A673 (cell line): ENCODE measurements at regions not wholly inside any gene's neighbourhood (a gene's known extent, or its start where the extent isn't known, plus 50 kb on each side); places are given as distances from the start of the nearest gene placed in this dataset.

Source experiments
- CTCF ChIP-seq: fragments of 300-800, 200-600 bp; sonication (generic); conservative IDR thresholded peaks from 2 replicates; pipeline ENCODE4 v1.5.1; 2017; ENCODE audit warnings: low read depth, mild to moderate bottlenecking, antibody characterized with exemption, low read length, moderate library complexity, mixed read lengths
- EZH2 ChIP-seq: fragments of 200-600 bp; sonication (generic); IDR thresholded peaks from 2 replicates; pipeline ENCODE4 v1.6.1; 2017; ENCODE audit warnings: borderline replicate concordance, low read depth, mild to moderate bottlenecking, mixed read lengths, antibody characterized with exemption, low read length; ENCODE audit not compliant: poor library complexity, severe bottlenecking

- TF ChIP-seq CTCF (no peak), EZH2 (no peak)
These were observed 484.1 kb downstream of the ZSWIM6 start for GRCh38 chr5:61816146-61816545.
